IMR-90 (cell line): ENCODE measurements at regions not wholly inside any gene's neighbourhood (a gene's known extent, or its start where the extent isn't known, plus 50 kb on each side); places are given as distances from the start of the nearest gene placed in this dataset.

ENCODE experiments used
- ATAC-seq: fragments of 200-7000 bp; cut with Tn5 transposase; 2 replicates; pipeline ENCODE4 v1.9.1; 2020; ENCODE audit warnings: low read depth, mild to moderate bottlenecking, moderate library complexity
- BruUV-seq: library from RNA; stranded (reverse); fragments of 400-500 nt; replicated peaks from 2 replicates; lab custom pipeline; 2021; lab: Mats Ljungman, UMichigan
- CTCF ChIA-PET: fragments of 300-600 bp; formaldehyde crosslinking; extraction: SDS; loops from one replicate; lab custom pipeline; 2021; ENCODE audit warnings: antibody characterized with exemption; lab: Yijun Ruan, JAX
- POLR2A ChIA-PET: fragments of 300-600 bp; sonication (Branson Sonifier 250); formaldehyde crosslinking; loops from one replicate; lab custom pipeline; 2022; ENCODE audit warnings: antibody characterized with exemption; ENCODE audit not compliant: unreplicated experiment; lab: Charles Lee
- DNase-seq: peaks from one replicate; pipeline ENCODE4 v3.0.0; 2013
- H2AFZ ChIP-seq: replicated peaks from 2 replicates; pipeline ENCODE3; 2013; ENCODE audit warnings: low read length, mild to moderate bottlenecking; ENCODE audit not compliant: poor library complexity
- H2AK5ac ChIP-seq: 2 replicates; pipeline ENCODE4 v1.6.1; 2013; ENCODE audit warnings: low read depth, low read length, inconsistent platforms
- H2AK9ac ChIP-seq: replicated peaks from 2 replicates; pipeline ENCODE3; 2013; ENCODE audit warnings: mild to moderate bottlenecking, low read depth, low read length, moderate library complexity; ENCODE audit not compliant: poor library complexity
- H2BK120ac ChIP-seq: 2 replicates; pipeline ENCODE4 v1.6.1; 2013; ENCODE audit warnings: low read depth, low read length, inconsistent platforms
- H2BK15ac ChIP-seq: 3 replicates; pipeline ENCODE4 v1.6.1; 2013; ENCODE audit warnings: low read depth, low read length, inconsistent platforms
- H2BK20ac ChIP-seq: 2 replicates; pipeline ENCODE4 v1.6.1; 2013; ENCODE audit warnings: low read depth, mild to moderate bottlenecking, inconsistent platforms, low read length, moderate library complexity
- H2BK5ac ChIP-seq: 2 replicates; pipeline ENCODE4 v1.6.1; 2013; ENCODE audit warnings: mild to moderate bottlenecking, low read depth, low read length, inconsistent platforms; ENCODE audit not compliant: poor library complexity, severe bottlenecking
- H3K14ac ChIP-seq: replicated peaks from 2 replicates; pipeline ENCODE4 v1.6.1; 2013; ENCODE audit warnings: low read depth, low read length, inconsistent platforms
- H3K18ac ChIP-seq: 2 replicates; pipeline ENCODE4 v1.6.1; 2013; ENCODE audit warnings: low read depth, low read length, control low read depth
- H3K23ac ChIP-seq: 2 replicates; pipeline ENCODE4 v1.6.1; 2013; ENCODE audit warnings: low read depth, low read length, inconsistent platforms
- H3K27ac ChIP-seq: 2 replicates; pipeline ENCODE4 v1.5.1; 2013; ENCODE audit warnings: mild to moderate bottlenecking, control low read depth, low read length; ENCODE audit not compliant: insufficient read depth
- H3K27me3 ChIP-seq: 2 replicates; pipeline ENCODE4 v1.6.1; 2013; ENCODE audit warnings: low read length; ENCODE audit not compliant: control insufficient read depth, insufficient read depth
- H3K36me3 ChIP-seq: 2 replicates; pipeline ENCODE4 v1.6.1; 2013; ENCODE audit warnings: low read length, mixed read lengths; ENCODE audit not compliant: control insufficient read depth, insufficient read depth
- H3K4ac ChIP-seq: 2 replicates; pipeline ENCODE4 v1.6.1; 2013; ENCODE audit warnings: low read depth, low read length, inconsistent platforms
- H3K4me1 ChIP-seq: 2 replicates; pipeline ENCODE4 v1.6.1; 2013; ENCODE audit warnings: low read length, mixed read lengths; ENCODE audit not compliant: control insufficient read depth, insufficient read depth
- H3K4me2 ChIP-seq: 2 replicates; pipeline ENCODE4 v1.6.1; 2013; ENCODE audit warnings: low read depth, mild to moderate bottlenecking, control low read depth, low read length, moderate library complexity
- H3K4me3 ChIP-seq: 2 replicates; pipeline ENCODE4 v1.5.1; 2013; ENCODE audit warnings: low read depth, mild to moderate bottlenecking, control low read depth, low read length, moderate library complexity; ENCODE audit not compliant: insufficient read depth
- H3K56ac ChIP-seq: 2 replicates; pipeline ENCODE4 v1.6.1; 2013; ENCODE audit warnings: low read length, inconsistent platforms; ENCODE audit not compliant: insufficient read depth; ENCODE audit errors: extremely low read depth
- H3K79me1 ChIP-seq, 2 experiments: 2 replicates each; pipeline ENCODE4 v1.6.1; 2013; ENCODE audit warnings: low read length in 2 of 2, inconsistent platforms in 1 of 2, low read depth in 1 of 2
- H3K9ac ChIP-seq: 2 replicates; pipeline ENCODE4 v1.6.1; 2013; ENCODE audit warnings: low read depth, low read length, control low read depth
- H3K9me1 ChIP-seq: 2 replicates; pipeline ENCODE4 v1.6.1; 2013; ENCODE audit warnings: low read length, inconsistent platforms; ENCODE audit not compliant: insufficient read depth
- H3K9me3 ChIP-seq: 2 replicates; pipeline ENCODE4 v1.6.1; 2013; ENCODE audit warnings: low read length; ENCODE audit not compliant: control insufficient read depth, insufficient read depth
- H4K20me1 ChIP-seq: 2 replicates; pipeline ENCODE4 v1.6.1; 2013; ENCODE audit warnings: low read length, inconsistent platforms; ENCODE audit not compliant: insufficient read depth
- H4K5ac ChIP-seq: 2 replicates; pipeline ENCODE4 v1.6.1; 2013; ENCODE audit warnings: mild to moderate bottlenecking, low read depth, low read length, control low read depth
- H4K8ac ChIP-seq, 2 experiments: 2 replicates each; pipeline ENCODE4 v1.6.1; 2013; ENCODE audit warnings: low read depth in 2 of 2, low read length in 2 of 2, control low read depth in 1 of 2, inconsistent platforms in 1 of 2
- H4K91ac ChIP-seq: 2 replicates; pipeline ENCODE4 v1.6.1; 2013; ENCODE audit warnings: low read depth, low read length, inconsistent platforms; ENCODE audit not compliant: insufficient read depth
- CEBPB ChIP-seq: IDR thresholded peaks from 2 replicates; pipeline ENCODE4 v1.6.1; 2012; ENCODE audit warnings: low read depth, low read length, improper control_type of control experiment
- ELK1 ChIP-seq: fragments of 150-350 bp; IDR thresholded peaks from 2 replicates; pipeline ENCODE4 v1.6.1; 2016; ENCODE audit warnings: low read depth, mild to moderate bottlenecking, low read length, moderate library complexity, borderline replicate concordance
- FOS ChIP-seq: fragments of 150-350 bp; IDR thresholded peaks from 2 replicates; pipeline ENCODE4 v1.6.1; 2016; ENCODE audit warnings: low read depth, low read length
- MAFK ChIP-seq: IDR thresholded peaks from 2 replicates; pipeline ENCODE4 v1.6.1; 2012; ENCODE audit warnings: low read depth, low read length, improper control_type of control experiment
- MAZ ChIP-seq: IDR thresholded peaks from 2 replicates; pipeline ENCODE4 v1.6.1; 2012; ENCODE audit warnings: low read depth, mild to moderate bottlenecking, low read length, improper control_type of control experiment, moderate library complexity, borderline replicate concordance
- RCOR1 ChIP-seq: IDR thresholded peaks from 2 replicates; pipeline ENCODE4 v1.6.1; 2012; ENCODE audit warnings: mild to moderate bottlenecking, low read length, improper control_type of control experiment; ENCODE audit not compliant: insufficient replicate concordance
- USF2 ChIP-seq: fragments of 150-350 bp; IDR thresholded peaks from 2 replicates; pipeline ENCODE4 v1.6.1; 2017; ENCODE audit warnings: mild to moderate bottlenecking, antibody characterized with exemption, low read length, low read depth
- WGBS, 2 experiments: methylation state at CpG; one replicate each; pipeline versions ENCODE4 v1.1.5 to v1.1.7; 2013; ENCODE audit warnings: missing lambda C conversion rate in 2 of 2; ENCODE audit not compliant: insufficient read length in 1 of 2; ENCODE audit errors: extremely low coverage in 2 of 2; 5-methylcytosine and 5-hydroxymethylcytosine counted together
- dilution Hi-C: fragments of 300-500 bp; cut with HindIII; formaldehyde crosslinking; loops from one replicate; pipeline ENCODE4 v1.14.3; 2018; ENCODE audit warnings: low sequenced_read_pairs; ENCODE audit not compliant: unreplicated experiment
- in situ Hi-C: fragments of 300-500 bp; cut with MboI; formaldehyde crosslinking; loops from 3 replicates; pipeline ENCODE4 v1.14.3; 2019; ENCODE audit warnings: low sequenced_read_pairs, inconsistent platforms, mixed read lengths
- intact Hi-C: fragments of 100-400 bp; cut with micrococcal nuclease; formaldehyde crosslinking; loops from 2 replicates; pipeline ENCODE4 v1.10.0; 2022

GRCh38 chr13:97139691-97140090, 82.4 kb upstream of the MBNL2 start:
- Histone ChIP-seq H4K8ac (peak overlapping the region; percentile 72 to 83), H3K36me3 (no peaks in the 10 kb centered on the region), H4K20me1 (no peaks in the 10 kb centered on the region), H4K5ac (peak overlapping the region; percentile 5; the same call in 1 of the 2 replicates), H3K27ac (peak overlapping the region; percentile 2), H3K27me3 (no peaks in the 10 kb centered on the region), H3K4me2 (no peak overlapping the region), H3K56ac (no peak overlapping the region), H3K4me3 (no peak overlapping the region), H2BK120ac (peak overlapping the region; percentile 89), H3K9ac (no peak overlapping the region), H3K23ac (peak overlapping the region; percentile 59; the same call in 1 of the 2 replicates), H3K9me1 (peaks cover 15% of the 10 kb centered on the region), H3K9me3 (no peaks in the 10 kb centered on the region), H2AK9ac (no peak overlapping the region), H3K79me1 (no peaks in the 10 kb centered on the region), H2BK20ac (peak overlapping the region; percentile 64), H2AFZ (peak overlapping the region; percentile 71), H4K91ac (peak overlapping the region; percentile 92), H2AK5ac (peak overlapping the region; percentile 94), H3K4ac (peak overlapping the region; percentile 65), H3K18ac (peak overlapping the region; percentile 70; the same call in 1 of the 2 replicates), H2BK5ac (no peak overlapping the region), H3K14ac (peak overlapping the region; percentile 26), H3K4me1 (peaks cover 13% of the 10 kb centered on the region), H2BK15ac (peak overlapping the region; percentile 91; the same call in 2 of the 3 replicates)
- dilution Hi-C loops, result no loop called here
- TF ChIP-seq RCOR1, result no peak
- no peak for TF ChIP-seq CEBPB
- no peak for TF ChIP-seq MAZ
- TF ChIP-seq FOS, result no peak
- TF ChIP-seq USF2, result no peak
- TF ChIP-seq MAFK, result no peak
- no peak for TF ChIP-seq ELK1
- ATAC-seq, result no peak
- intact Hi-C loops, result loop anchor here (10.0 kb wide), 1 partner anchor 1055 kb away; no protein-coding TSS in a partner anchor
- POLR2A ChIA-PET, result no interaction called here
- CTCF ChIA-PET, result no interaction called here
- no CpG with 5 or more reads among the region's 3 CpGs for WGBS, 2 experiments
- DNase-seq, result no peak
- in situ Hi-C loops, result no loop called here
- no TSS peak for BruUV-seq
